H7 (cell line): ENCODE measurements at regions not wholly inside any gene's neighbourhood (a gene's known extent, or its start where the extent isn't known, plus 50 kb on each side); places are given as distances from the start of the nearest gene placed in this dataset.

ENCODE experiments used
- DNase-seq: peaks from one replicate; pipeline ENCODE4 v3.0.0; 2012
- H3K27me3 ChIP-seq: 2 replicates; pipeline ENCODE4 v1.6.0; 2011; ENCODE audit warnings: mild to moderate bottlenecking, low read length; ENCODE audit not compliant: control insufficient read depth, insufficient read depth
- H3K36me3 ChIP-seq: replicated peaks from 2 replicates; pipeline ENCODE4 v1.5.1; 2011; ENCODE audit warnings: low read length; ENCODE audit not compliant: control insufficient read depth, insufficient read depth
- H3K4me3 ChIP-seq: 2 replicates; pipeline ENCODE4 v1.5.1; 2011; ENCODE audit warnings: low read depth, mild to moderate bottlenecking, control low read depth, low read length, moderate library complexity; ENCODE audit not compliant: insufficient read depth

GRCh38 chr1:88149686-88150085 is 534.4 kb upstream of the PKN2 start:
- Histone ChIP-seq H3K27me3 (no peaks in the 10 kb centered on the region), H3K36me3 (no peaks in the 10 kb centered on the region), H3K4me3 (no peak overlapping the region)
- no peak for DNase-seq

- H3K4me3 ChIP-seq: no peak overlapping the region
- H3K36me3 ChIP-seq: no peaks in the 10 kb centered on the region
- no peak for DNase-seq
- no peaks in the 10 kb centered on the region for H3K27me3 ChIP-seq
These were observed 533.7 kb upstream of the PKN2 start for GRCh38 chr1:88150330-88150729.

GRCh38 chr1:88163187-88163586 is 520.9 kb upstream of the PKN2 start:
- Histone ChIP-seq H3K36me3 (no peaks in the 10 kb centered on the region), H3K4me3 (no peak overlapping the region), H3K27me3 (no peaks in the 10 kb centered on the region)
- DNase-seq: no peak

GRCh38 chr1:88168126-88168525 is 515.9 kb upstream of the PKN2 start:
- DNase-seq: no peak
- no peaks in the 10 kb centered on the region for H3K27me3 ChIP-seq
- H3K36me3 ChIP-seq: no peaks in the 10 kb centered on the region
- no peak overlapping the region for H3K4me3 ChIP-seq

- no peaks in the 10 kb centered on the region for H3K27me3 ChIP-seq
- H3K4me3 ChIP-seq: no peak overlapping the region
- no peaks in the 10 kb centered on the region for H3K36me3 ChIP-seq
- DNase-seq: no peak
These were observed 514.9 kb upstream of the PKN2 start for GRCh38 chr1:88169139-88169538.

- H3K27me3 ChIP-seq: no peaks in the 10 kb centered on the region
- no peak for DNase-seq
- no peak overlapping the region for H3K4me3 ChIP-seq
- no peaks in the 10 kb centered on the region for H3K36me3 ChIP-seq
These were observed 514.1 kb upstream of the PKN2 start for GRCh38 chr1:88169939-88170338.

- Histone ChIP-seq H3K4me3 (no peak overlapping the region), H3K27me3 (no peaks in the 10 kb centered on the region), H3K36me3 (no peaks in the 10 kb centered on the region)
- DNase-seq: peak; percentile 1
These were observed 508.9 kb upstream of the PKN2 start for GRCh38 chr1:88175120-88175630.

GRCh38 chr1:88175631-88176226 is 508.3 kb upstream of the PKN2 start:
- Histone ChIP-seq H3K36me3 (no peaks in the 10 kb centered on the region), H3K27me3 (no peaks in the 10 kb centered on the region), H3K4me3 (no peak overlapping the region)
- DNase-seq: no peak

GRCh38 chr1:88179943-88180342 is 504.1 kb upstream of the PKN2 start:
- Histone ChIP-seq H3K36me3 (no peaks in the 10 kb centered on the region), H3K27me3 (no peaks in the 10 kb centered on the region), H3K4me3 (no peak overlapping the region)
- DNase-seq: no peak

GRCh38 chr1:88180449-88181108 is 503.5 kb upstream of the PKN2 start:
- Histone ChIP-seq H3K27me3 (no peaks in the 10 kb centered on the region), H3K36me3 (no peaks in the 10 kb centered on the region)
- peak; percentile 47 for DNase-seq

GRCh38 chr1:88186911-88187310 is 497.2 kb upstream of the PKN2 start:
- H3K27me3 ChIP-seq: no peaks in the 10 kb centered on the region
- DNase-seq: no peak
- no peak overlapping the region for H3K4me3 ChIP-seq
- H3K36me3 ChIP-seq: no peaks in the 10 kb centered on the region

More at GRCh38 chr1:88180449-88181108, 503.5 kb upstream of the PKN2 start:
- no peak overlapping the region for H3K4me3 ChIP-seq

GRCh38 chr1:88188038-88188437 is 496.0 kb upstream of the PKN2 start:
- Histone ChIP-seq H3K27me3 (no peaks in the 10 kb centered on the region), H3K4me3 (no peak overlapping the region), H3K36me3 (no peaks in the 10 kb centered on the region)
- DNase-seq: no peak

GRCh38 chr1:88189525-88189924 is 494.5 kb upstream of the PKN2 start:
- no peak for DNase-seq
- Histone ChIP-seq H3K4me3 (no peak overlapping the region), H3K27me3 (no peaks in the 10 kb centered on the region), H3K36me3 (no peaks in the 10 kb centered on the region)

- Histone ChIP-seq H3K36me3 (no peaks in the 10 kb centered on the region), H3K27me3 (no peaks in the 10 kb centered on the region), H3K4me3 (no peak overlapping the region)
- no peak for DNase-seq
These were observed 492.2 kb upstream of the PKN2 start for GRCh38 chr1:88191917-88192316.

- Histone ChIP-seq H3K27me3 (no peaks in the 10 kb centered on the region), H3K4me3 (no peak overlapping the region), H3K36me3 (no peaks in the 10 kb centered on the region)
- no peak for DNase-seq
These were observed 489.5 kb upstream of the PKN2 start for GRCh38 chr1:88194542-88194941.
